ENCODE measurements at regions not wholly inside any gene's neighbourhood (a gene's known extent, or its start where the extent isn't known, plus 50 kb on each side); places are given as distances from the start of the nearest gene placed in this dataset.
"Not testable (repeated sequence)": the region's sequence is repeated elsewhere in the genome, so short reads cannot be mapped to it uniquely, and the experiment has no call there.

GRCh38 chr6:74891349-74891831 is 314.5 kb downstream of the COL12A1 start:
- Histone ChIP-seq H3K36me3 (no peaks in the 10 kb centered on the region), H3K79me2 (ENCODE audit: low read depth) (no peaks in the 10 kb centered on the region), H3K27ac (no peak overlapping the region), H4K20me1 (ENCODE audit: low read depth) (no peaks in the 10 kb centered on the region), H3K4me3 (no peak overlapping the region), H3K4me2 (no peak overlapping the region), H3K9ac (no peak overlapping the region), H2AFZ (replicated peaks) (no peak overlapping the region), H3K9me3 (ENCODE audit: low read depth) (no peaks in the 10 kb centered on the region), H3F3A (ENCODE audit: low read depth) (no peaks in the 10 kb centered on the region), H3K4me1 (no peaks in the 10 kb centered on the region), H3K27me3 (no peaks in the 10 kb centered on the region)
- Mint-ChIP-seq H3K27me3 (ENCODE audit: insufficient read depth, low read depth) (no peaks in the 10 kb centered on the region), H3K4me1 (peaks cover 11% of the 10 kb centered on the region), H3K27ac (peak overlapping the region; percentile 3), H3K36me3 (no peaks in the 10 kb centered on the region), H3K9me3 (no peaks in the 10 kb centered on the region), H3K4me3 (no peak overlapping the region)
- DNase-seq (ENCODE audit: low spot score): no peak
- no peak for TF ChIP-seq CTCF (IDR thresholded peaks at IDR 0.05)
- no peak for TF ChIP-seq EZH2 (IDR thresholded peaks at IDR 0.05)
- no peak for TF ChIP-seq EZH2phosphoT487 (IDR thresholded peaks at IDR 0.05)

- Histone ChIP-seq H3F3A (ENCODE audit: low read depth) (no peaks in the 10 kb centered on the region), H3K27me3 (no peaks in the 10 kb centered on the region), H4K20me1 (ENCODE audit: low read depth) (no peaks in the 10 kb centered on the region), H3K4me1 (no peaks in the 10 kb centered on the region), H3K36me3 (no peaks in the 10 kb centered on the region), H3K79me2 (ENCODE audit: low read depth) (no peaks in the 10 kb centered on the region), H2AFZ (replicated peaks) (no peak overlapping the region), H3K4me2 (no peak overlapping the region), H3K27ac (no peak overlapping the region), H3K9ac (no peak overlapping the region), H3K4me3 (no peak overlapping the region), H3K9me3 (ENCODE audit: low read depth) (no peaks in the 10 kb centered on the region)
- no peak for TF ChIP-seq EZH2 (IDR thresholded peaks at IDR 0.05)
- no peak for TF ChIP-seq EZH2phosphoT487 (IDR thresholded peaks at IDR 0.05)
- TF ChIP-seq CTCF (IDR thresholded peaks at IDR 0.05): no peak
- Mint-ChIP-seq H3K9me3 (no peaks in the 10 kb centered on the region), H3K36me3 (no peaks in the 10 kb centered on the region), H3K4me1 (peaks cover 11% of the 10 kb centered on the region), H3K4me3 (no peak overlapping the region), H3K27ac (no peak overlapping the region), H3K27me3 (ENCODE audit: insufficient read depth, low read depth) (no peaks in the 10 kb centered on the region)
- DNase-seq (ENCODE audit: low spot score): no peak
Measured at GRCh38 chr6:74889635-74890034, 316.2 kb downstream of the COL12A1 start.

- H3K36me3 ChIP-seq; H3K9me3 ChIP-seq (ENCODE audit: low read depth); H3K79me2 ChIP-seq (ENCODE audit: low read depth); H3K27ac ChIP-seq; H3F3A ChIP-seq (ENCODE audit: low read depth); H3K9ac ChIP-seq; H3K9me3 Mint-ChIP-seq; H3K27ac Mint-ChIP-seq; H3K36me3 Mint-ChIP-seq; H3K4me3 Mint-ChIP-seq; H4K20me1 ChIP-seq (ENCODE audit: low read depth); H3K4me3 ChIP-seq; DNase-seq (ENCODE audit: low spot score); H3K27me3 ChIP-seq; H3K27me3 Mint-ChIP-seq (ENCODE audit: insufficient read depth, low read depth); H3K4me2 ChIP-seq; H2AFZ ChIP-seq (replicated peaks); H3K4me1 ChIP-seq: not testable (repeated sequence)
- H3K4me1 Mint-ChIP-seq: peaks cover 11% of the 10 kb centered on the region
Measured at GRCh38 chr6:74888741-74889140, 317.1 kb downstream of the COL12A1 start.

GRCh38 chr6:74879976-74880375 is 325.9 kb downstream of the COL12A1 start:
- H3K27ac Mint-ChIP-seq: no peak overlapping the region
- no peak overlapping the region for H3K4me3 Mint-ChIP-seq
- H3K4me2 ChIP-seq: no peak overlapping the region
- H3K36me3 ChIP-seq: no peaks in the 10 kb centered on the region
- H3K4me1 ChIP-seq: no peaks in the 10 kb centered on the region
- no peaks in the 10 kb centered on the region for H3K36me3 Mint-ChIP-seq
- no peaks in the 10 kb centered on the region for H3K4me1 Mint-ChIP-seq
- no peak overlapping the region for H2AFZ ChIP-seq (replicated peaks)
- no peak overlapping the region for H3K4me3 ChIP-seq
- H3K27ac ChIP-seq: no peak overlapping the region
- H3K9me3 Mint-ChIP-seq: no peaks in the 10 kb centered on the region
- H3F3A ChIP-seq (ENCODE audit: low read depth): no peaks in the 10 kb centered on the region
- H3K27me3 ChIP-seq: no peaks in the 10 kb centered on the region
- TF ChIP-seq EZH2phosphoT487 (IDR thresholded peaks at IDR 0.05) (no peak), EZH2 (IDR thresholded peaks at IDR 0.05) (no peak), CTCF (IDR thresholded peaks at IDR 0.05) (no peak)
- H3K79me2 ChIP-seq (ENCODE audit: low read depth): no peaks in the 10 kb centered on the region
- no peak overlapping the region for H3K9ac ChIP-seq
- no peaks in the 10 kb centered on the region for H3K27me3 Mint-ChIP-seq (ENCODE audit: insufficient read depth, low read depth)
- no peak for DNase-seq (ENCODE audit: low spot score)
- no peaks in the 10 kb centered on the region for H4K20me1 ChIP-seq (ENCODE audit: low read depth)
- H3K9me3 ChIP-seq (ENCODE audit: low read depth): no peaks in the 10 kb centered on the region
